ES-I3 (cell line): ENCODE measurements at regions not wholly inside any gene's neighbourhood (a gene's known extent, or its start where the extent isn't known, plus 50 kb on each side); places are given as distances from the start of the nearest gene placed in this dataset.
"Not testable (repeated sequence)": the region's sequence is repeated elsewhere in the genome, so short reads cannot be mapped to it uniquely, and the experiment has no call there.

ENCODE experiments used
- H3K36me3 ChIP-seq: 2 replicates; pipeline ENCODE4 v1.6.1; 2013; ENCODE audit warnings: mild to moderate bottlenecking, low read length, control low read depth, moderate library complexity; ENCODE audit not compliant: insufficient read depth
- H3K4me1 ChIP-seq: 2 replicates; pipeline ENCODE4 v1.6.1; 2013; ENCODE audit warnings: mild to moderate bottlenecking, control low read depth, low read length; ENCODE audit not compliant: insufficient read depth
- H3K9ac ChIP-seq: 2 replicates; pipeline ENCODE4 v1.6.1; 2013; ENCODE audit warnings: low read depth, mild to moderate bottlenecking, low read length, moderate library complexity
- H3K9me3 ChIP-seq: 2 replicates; pipeline ENCODE4 v1.6.1; 2013; ENCODE audit warnings: mild to moderate bottlenecking, low read length, moderate library complexity; ENCODE audit not compliant: control insufficient read depth, insufficient read depth

- H3K36me3 ChIP-seq, H3K9me3 ChIP-seq, H3K4me1 ChIP-seq: not testable (repeated sequence)
- peak overlapping the region; percentile 53 for H3K9ac ChIP-seq
Observed at GRCh38 chr6:100196214-100196982, 202.4 kb upstream of the MCHR2 start.

GRCh38 chr6:100195244-100195643, 201.2 kb upstream of the MCHR2 start:
- not testable (repeated sequence) for H3K9me3 ChIP-seq, H3K4me1 ChIP-seq, H3K36me3 ChIP-seq, H3K9ac ChIP-seq

- Histone ChIP-seq H3K9ac (no peak overlapping the region), H3K9me3 (no peaks in the 10 kb centered on the region), H3K36me3 (no peaks in the 10 kb centered on the region), H3K4me1 (no peaks in the 10 kb centered on the region)
Observed at GRCh38 chr6:100194535-100194934, 200.5 kb upstream of the MCHR2 start.

GRCh38 chr6:100188754-100189153, 194.7 kb upstream of the MCHR2 start:
- H3K9ac ChIP-seq: no peak overlapping the region
- no peaks in the 10 kb centered on the region for H3K9me3 ChIP-seq
- 0 out of 2 replicates have a peak, but pooled peaks cover 4% of the 10 kb centered on the region for H3K4me1 ChIP-seq
- H3K36me3 ChIP-seq: no peaks in the 10 kb centered on the region

GRCh38 chr6:100186552-100186951, 192.5 kb upstream of the MCHR2 start:
- Histone ChIP-seq H3K36me3 (no peaks in the 10 kb centered on the region), H3K4me1 (peaks cover 4% of the 10 kb centered on the region; the same call in 1 of the 2 replicates), H3K9me3 (no peaks in the 10 kb centered on the region), H3K9ac (no peak overlapping the region)

GRCh38 chr6:100185615-100186014, 191.6 kb upstream of the MCHR2 start:
- Histone ChIP-seq H3K36me3 (no peaks in the 10 kb centered on the region), H3K9me3 (no peaks in the 10 kb centered on the region), H3K9ac (no peak overlapping the region), H3K4me1 (peaks cover 4% of the 10 kb centered on the region; the same call in 1 of the 2 replicates)

GRCh38 chr6:100184473-100184872, 190.4 kb upstream of the MCHR2 start:
- no peaks in the 10 kb centered on the region for H3K36me3 ChIP-seq
- H3K4me1 ChIP-seq: peaks cover 4% of the 10 kb centered on the region; the same call in 1 of the 2 replicates
- H3K9ac ChIP-seq: no peak overlapping the region
- no peaks in the 10 kb centered on the region for H3K9me3 ChIP-seq

GRCh38 chr6:100182313-100182712, 188.3 kb upstream of the MCHR2 start:
- no peaks in the 10 kb centered on the region for H3K36me3 ChIP-seq
- no peak overlapping the region for H3K9ac ChIP-seq
- H3K9me3 ChIP-seq: no peaks in the 10 kb centered on the region
- peaks cover 4% of the 10 kb centered on the region; the same call in 1 of the 2 replicates for H3K4me1 ChIP-seq

GRCh38 chr6:100181309-100181708, 187.3 kb upstream of the MCHR2 start:
- Histone ChIP-seq H3K9me3 (no peaks in the 10 kb centered on the region), H3K4me1 (peaks cover 7% of the 10 kb centered on the region), H3K9ac (no peak overlapping the region), H3K36me3 (no peaks in the 10 kb centered on the region)

- no peaks in the 10 kb centered on the region for H3K9me3 ChIP-seq
- no peaks in the 10 kb centered on the region for H3K36me3 ChIP-seq
- H3K4me1 ChIP-seq: peaks cover 7% of the 10 kb centered on the region
- H3K9ac ChIP-seq: no peak overlapping the region
Observed at GRCh38 chr6:100179576-100179975, 185.6 kb upstream of the MCHR2 start.

- Histone ChIP-seq H3K36me3 (no peaks in the 10 kb centered on the region), H3K9me3 (no peaks in the 10 kb centered on the region), H3K4me1 (peaks cover 8% of the 10 kb centered on the region), H3K9ac (no peak overlapping the region)
Observed at GRCh38 chr6:100177956-100178355, 183.9 kb upstream of the MCHR2 start.

GRCh38 chr6:100176951-100177710, 183.1 kb upstream of the MCHR2 start:
- H3K4me1 ChIP-seq: peaks cover 16% of the 10 kb centered on the region
- H3K9ac ChIP-seq: no peak overlapping the region
- H3K36me3 ChIP-seq: no peaks in the 10 kb centered on the region
- no peaks in the 10 kb centered on the region for H3K9me3 ChIP-seq

GRCh38 chr6:100176311-100176950, 182.4 kb upstream of the MCHR2 start:
- no peaks in the 10 kb centered on the region for H3K36me3 ChIP-seq
- H3K9ac ChIP-seq: no peak overlapping the region

GRCh38 chr6:100175814-100176310, 181.8 kb upstream of the MCHR2 start:
- peaks cover 27% of the 10 kb centered on the region for H3K4me1 ChIP-seq
- H3K9ac ChIP-seq: no peak overlapping the region
- H3K36me3 ChIP-seq: no peaks in the 10 kb centered on the region
- no peaks in the 10 kb centered on the region for H3K9me3 ChIP-seq

More at GRCh38 chr6:100176311-100176950, 182.4 kb upstream of the MCHR2 start:
- Histone ChIP-seq H3K4me1 (peaks cover 23% of the 10 kb centered on the region), H3K9me3 (no peaks in the 10 kb centered on the region)
